ENCODE measurements at regions not wholly inside any gene's neighbourhood (a gene's known extent, or its start where the extent isn't known, plus 50 kb on each side); places are given as distances from the start of the nearest gene placed in this dataset.

GRCh38 chr5:158115468-158115867, 256.5 kb upstream of the CLINT1 start:
- no peak for ATAC-seq (replicated peaks)

GRCh38 chr5:158108177-158108576, 249.2 kb upstream of the CLINT1 start:
- Mint-ChIP-seq H3K27me3 (peaks cover 8% of the 10 kb centered on the region), H3K9me3 (no peaks in the 10 kb centered on the region), H3K27ac (no peak overlapping the region), H3K4me3 (no peak overlapping the region), H3K4me1 (no peaks in the 10 kb centered on the region), H3K36me3 (ENCODE audit: low read depth) (no peaks in the 10 kb centered on the region)
- no peak for ATAC-seq (replicated peaks)

More at GRCh38 chr5:158115468-158115867, 256.5 kb upstream of the CLINT1 start:
- H3K27ac Mint-ChIP-seq, result no peak overlapping the region
- H3K27me3 Mint-ChIP-seq, result peaks cover 39% of the 10 kb centered on the region
- no peaks in the 10 kb centered on the region for H3K4me1 Mint-ChIP-seq
- no peak overlapping the region for H3K4me3 Mint-ChIP-seq
- no peaks in the 10 kb centered on the region for H3K36me3 Mint-ChIP-seq (ENCODE audit: low read depth)
- H3K9me3 Mint-ChIP-seq, result no peaks in the 10 kb centered on the region

GRCh38 chr5:158100373-158100888, 241.5 kb upstream of the CLINT1 start:
- no peaks in the 10 kb centered on the region for H3K36me3 Mint-ChIP-seq (ENCODE audit: low read depth)
- no peaks in the 10 kb centered on the region for H3K9me3 Mint-ChIP-seq
- no peak overlapping the region for H3K4me3 Mint-ChIP-seq
- no peak for ATAC-seq (replicated peaks)
- no peak overlapping the region for H3K27ac Mint-ChIP-seq
- H3K4me1 Mint-ChIP-seq, result no peaks in the 10 kb centered on the region
- peaks cover 10% of the 10 kb centered on the region for H3K27me3 Mint-ChIP-seq

GRCh38 chr5:158099571-158100105, 240.7 kb upstream of the CLINT1 start:
- H3K27me3 Mint-ChIP-seq, result peaks cover 11% of the 10 kb centered on the region
- no peaks in the 10 kb centered on the region for H3K36me3 Mint-ChIP-seq (ENCODE audit: low read depth)
- H3K27ac Mint-ChIP-seq, result no peak overlapping the region
- no peak for ATAC-seq (replicated peaks)
- H3K4me3 Mint-ChIP-seq, result no peak overlapping the region
- H3K4me1 Mint-ChIP-seq, result no peaks in the 10 kb centered on the region
- no peaks in the 10 kb centered on the region for H3K9me3 Mint-ChIP-seq

- peaks cover 25% of the 10 kb centered on the region for H3K27me3 Mint-ChIP-seq
Observed at GRCh38 chr5:158096835-158097234, 237.9 kb upstream of the CLINT1 start.

GRCh38 chr5:158086856-158087255, 227.9 kb upstream of the CLINT1 start:
- Mint-ChIP-seq H3K4me1 (no peaks in the 10 kb centered on the region), H3K9me3 (no peaks in the 10 kb centered on the region), H3K4me3 (no peak overlapping the region), H3K27ac (no peak overlapping the region), H3K36me3 (ENCODE audit: low read depth) (no peaks in the 10 kb centered on the region), H3K27me3 (peaks cover 23% of the 10 kb centered on the region)
- no peak for ATAC-seq (replicated peaks)

More at GRCh38 chr5:158096835-158097234, 237.9 kb upstream of the CLINT1 start:
- no peak overlapping the region for H3K4me3 Mint-ChIP-seq
- H3K9me3 Mint-ChIP-seq, result no peaks in the 10 kb centered on the region
- no peaks in the 10 kb centered on the region for H3K36me3 Mint-ChIP-seq (ENCODE audit: low read depth)
- no peak for ATAC-seq (replicated peaks)
- H3K27ac Mint-ChIP-seq, result no peak overlapping the region
- H3K4me1 Mint-ChIP-seq, result no peaks in the 10 kb centered on the region

- H3K27ac Mint-ChIP-seq, result no peak overlapping the region
- H3K4me1 Mint-ChIP-seq, result no peaks in the 10 kb centered on the region
- H3K27me3 Mint-ChIP-seq, result peaks cover 30% of the 10 kb centered on the region
- H3K36me3 Mint-ChIP-seq (ENCODE audit: low read depth), result no peaks in the 10 kb centered on the region
- H3K4me3 Mint-ChIP-seq, result no peak overlapping the region
- H3K9me3 Mint-ChIP-seq, result no peaks in the 10 kb centered on the region
- no peak for ATAC-seq (replicated peaks)
Observed at GRCh38 chr5:158084292-158084691, 225.3 kb upstream of the CLINT1 start.

- no peak overlapping the region for H3K4me3 Mint-ChIP-seq
- peaks cover 27% of the 10 kb centered on the region for H3K27me3 Mint-ChIP-seq
- H3K4me1 Mint-ChIP-seq, result no peaks in the 10 kb centered on the region
- no peak for ATAC-seq (replicated peaks)
- H3K9me3 Mint-ChIP-seq, result no peaks in the 10 kb centered on the region
- no peaks in the 10 kb centered on the region for H3K36me3 Mint-ChIP-seq (ENCODE audit: low read depth)
- no peak overlapping the region for H3K27ac Mint-ChIP-seq
Observed at GRCh38 chr5:158082696-158083287, 223.8 kb upstream of the CLINT1 start.

- Mint-ChIP-seq H3K27me3 (peaks cover 18% of the 10 kb centered on the region), H3K4me3 (no peak overlapping the region), H3K36me3 (ENCODE audit: low read depth) (no peaks in the 10 kb centered on the region), H3K27ac (no peak overlapping the region), H3K4me1 (no peaks in the 10 kb centered on the region), H3K9me3 (no peaks in the 10 kb centered on the region)
- no peak for ATAC-seq (replicated peaks)
Observed at GRCh38 chr5:158080112-158080511, 221.2 kb upstream of the CLINT1 start.

GRCh38 chr5:158079097-158079496, 220.2 kb upstream of the CLINT1 start:
- Mint-ChIP-seq H3K36me3 (ENCODE audit: low read depth) (no peaks in the 10 kb centered on the region), H3K27ac (no peak overlapping the region), H3K27me3 (peaks cover 14% of the 10 kb centered on the region), H3K9me3 (no peaks in the 10 kb centered on the region), H3K4me3 (no peak overlapping the region), H3K4me1 (no peaks in the 10 kb centered on the region)
- ATAC-seq (replicated peaks), result no peak

GRCh38 chr5:158074992-158075769, 216.2 kb upstream of the CLINT1 start:
- peaks cover 3% of the 10 kb centered on the region for H3K27me3 Mint-ChIP-seq
- ATAC-seq (replicated peaks), result peak; percentile 26
- no peak overlapping the region for H3K4me3 Mint-ChIP-seq
- H3K36me3 Mint-ChIP-seq (ENCODE audit: low read depth), result no peaks in the 10 kb centered on the region
- no peaks in the 10 kb centered on the region for H3K9me3 Mint-ChIP-seq
- H3K4me1 Mint-ChIP-seq, result no peaks in the 10 kb centered on the region
- H3K27ac Mint-ChIP-seq, result no peak overlapping the region

- H3K27ac Mint-ChIP-seq, result no peak overlapping the region
- no peak for ATAC-seq (replicated peaks)
- H3K36me3 Mint-ChIP-seq (ENCODE audit: low read depth), result no peaks in the 10 kb centered on the region
- H3K4me3 Mint-ChIP-seq, result no peak overlapping the region
- H3K4me1 Mint-ChIP-seq, result no peaks in the 10 kb centered on the region
- H3K9me3 Mint-ChIP-seq, result no peaks in the 10 kb centered on the region
- peaks cover 2% of the 10 kb centered on the region for H3K27me3 Mint-ChIP-seq
Observed at GRCh38 chr5:158074597-158074991, 215.6 kb upstream of the CLINT1 start.

- H3K9me3 Mint-ChIP-seq, result no peaks in the 10 kb centered on the region
- no peak for ATAC-seq (replicated peaks)
- no peak overlapping the region for H3K27ac Mint-ChIP-seq
- H3K27me3 Mint-ChIP-seq, result no peaks in the 10 kb centered on the region
- no peaks in the 10 kb centered on the region for H3K36me3 Mint-ChIP-seq (ENCODE audit: low read depth)
- no peaks in the 10 kb centered on the region for H3K4me1 Mint-ChIP-seq
- H3K4me3 Mint-ChIP-seq, result no peak overlapping the region
Observed at GRCh38 chr5:158070859-158071258, 211.9 kb upstream of the CLINT1 start.

GRCh38 chr5:158069838-158070237, 210.9 kb upstream of the CLINT1 start:
- Mint-ChIP-seq H3K4me1 (no peaks in the 10 kb centered on the region), H3K27ac (no peak overlapping the region), H3K9me3 (no peaks in the 10 kb centered on the region), H3K4me3 (no peak overlapping the region), H3K27me3 (no peaks in the 10 kb centered on the region), H3K36me3 (ENCODE audit: low read depth) (no peaks in the 10 kb centered on the region)
- no peak for ATAC-seq (replicated peaks)

GRCh38 chr5:158068964-158069363, 210.0 kb upstream of the CLINT1 start:
- H3K4me1 Mint-ChIP-seq, result no peaks in the 10 kb centered on the region
- H3K4me3 Mint-ChIP-seq, result no peak overlapping the region
- H3K9me3 Mint-ChIP-seq, result no peaks in the 10 kb centered on the region
- no peak overlapping the region for H3K27ac Mint-ChIP-seq
- H3K27me3 Mint-ChIP-seq, result peaks cover 2% of the 10 kb centered on the region
- H3K36me3 Mint-ChIP-seq (ENCODE audit: low read depth), result no peaks in the 10 kb centered on the region
- no peak for ATAC-seq (replicated peaks)

Measured in activated T-helper 17 cell treated with anti-CD3 and anti-CD28 coated beads, Interleukin-2, amount 50 U/mL, for 72 hours (primary cell).